ENCODE measurements at regions not wholly inside any gene's neighbourhood (a gene's known extent, or its start where the extent isn't known, plus 50 kb on each side); places are given as distances from the start of the nearest gene placed in this dataset.

GRCh38 chr5:124557761-124558160, 188.7 kb downstream of the ZNF608 start:
- DNase-seq (ENCODE audit: low read depth) = no peak
- TF ChIP-seq CTCF (IDR thresholded peaks at IDR 0.05; ENCODE audit: low read depth, low read length, missing control alignments) = no peak
- no peak overlapping the region for H3K4me3 ChIP-seq (ENCODE audit: low read depth, low read length)
- in situ Hi-C loops (cut with HindIII; ENCODE audit: low sequenced_read_pairs) = no loop called here

DNA sequence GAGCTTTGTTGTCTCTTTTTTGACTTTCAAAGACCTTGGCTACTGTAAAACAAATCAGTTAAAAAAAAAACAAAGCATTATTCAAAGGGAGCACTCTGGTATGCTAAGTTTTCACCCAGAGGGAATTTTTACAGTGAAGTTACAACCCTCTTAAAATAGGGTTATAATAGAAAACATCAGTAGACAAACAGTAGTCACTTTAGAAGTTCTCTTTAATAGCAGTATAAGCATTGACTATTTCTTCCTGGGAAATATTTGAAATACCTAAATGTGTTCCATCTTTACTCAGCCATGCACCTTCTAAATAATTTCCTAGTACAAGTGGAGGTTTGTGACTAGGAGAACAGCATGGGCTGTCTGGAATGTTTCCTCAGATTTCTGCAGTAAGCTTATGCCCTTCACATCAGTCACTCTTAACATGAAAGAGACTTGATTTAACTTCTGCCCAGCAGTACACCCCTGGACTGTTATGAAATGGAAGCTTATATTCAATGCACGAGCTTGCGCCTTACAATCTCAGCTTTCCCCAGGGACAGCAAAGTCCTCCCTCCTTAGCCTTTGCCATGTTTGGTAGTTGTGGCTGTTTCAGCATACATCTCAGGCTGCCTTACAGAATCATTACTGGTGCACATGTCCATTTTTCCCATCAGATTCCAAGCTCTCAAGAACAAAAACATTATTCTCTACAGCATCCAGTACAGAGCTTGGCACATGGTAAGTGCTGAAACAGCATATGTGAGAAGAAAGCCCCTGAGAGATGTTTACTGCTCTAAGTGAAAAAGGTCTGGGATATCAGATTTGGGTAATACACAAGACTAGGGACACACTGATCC, 191.5 kb downstream of the ZNF608 start:
- in situ Hi-C loops (cut with HindIII; ENCODE audit: low sequenced_read_pairs) = no loop called here
- no peak overlapping the region for H3K4me3 ChIP-seq (ENCODE audit: low read depth, low read length)
- no peak for TF ChIP-seq CTCF (IDR thresholded peaks at IDR 0.05; ENCODE audit: low read depth, low read length, missing control alignments)
- DNase-seq (ENCODE audit: low read depth) = no peak

DNA sequence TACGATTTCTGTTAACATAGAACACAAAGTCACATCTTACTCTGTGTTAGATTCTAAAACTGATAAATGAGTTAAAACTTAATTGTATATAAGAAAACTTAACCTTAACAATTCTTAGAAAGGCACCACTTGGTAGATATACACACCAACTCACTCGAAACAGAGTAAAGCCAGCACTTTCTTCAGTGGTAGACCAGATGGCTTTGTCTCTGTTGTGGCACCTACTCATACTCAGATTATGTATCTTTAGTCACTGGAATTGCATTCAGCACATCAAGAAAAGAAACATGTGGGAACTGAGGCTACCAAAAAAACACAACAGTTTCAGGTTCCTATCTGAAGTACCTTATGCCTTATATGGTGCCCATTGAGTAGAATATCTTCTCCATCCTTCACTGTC, 192.5 kb downstream of the ZNF608 start:
- DNase-seq (ENCODE audit: low read depth) = no peak
- TF ChIP-seq CTCF (IDR thresholded peaks at IDR 0.05; ENCODE audit: low read depth, low read length, missing control alignments) = no peak
- H3K4me3 ChIP-seq (ENCODE audit: low read depth, low read length) = no peak overlapping the region
- in situ Hi-C loops (cut with HindIII; ENCODE audit: low sequenced_read_pairs) = no loop called here

- no peak for TF ChIP-seq CTCF (IDR thresholded peaks at IDR 0.05; ENCODE audit: low read depth, low read length, missing control alignments)
- no peak overlapping the region for H3K4me3 ChIP-seq (ENCODE audit: low read depth, low read length)
- DNase-seq (ENCODE audit: low read depth) = no peak
- in situ Hi-C loops (cut with HindIII; ENCODE audit: low sequenced_read_pairs) = no loop called here
Measured at GRCh38 chr5:124552526-124552925, 193.9 kb downstream of the ZNF608 start.

GRCh38 chr5:124551939-124552279, 194.5 kb downstream of the ZNF608 start:
- H3K4me3 ChIP-seq (ENCODE audit: low read depth, low read length) = no peak overlapping the region
- DNase-seq (ENCODE audit: low read depth) = no peak
- no peak for TF ChIP-seq CTCF (IDR thresholded peaks at IDR 0.05; ENCODE audit: low read depth, low read length, missing control alignments)
- in situ Hi-C loops (cut with HindIII; ENCODE audit: low sequenced_read_pairs) = no loop called here

GRCh38 chr5:124550731-124551130, 195.7 kb downstream of the ZNF608 start:
- H3K4me3 ChIP-seq (ENCODE audit: low read depth, low read length) = no peak overlapping the region
- in situ Hi-C loops (cut with HindIII; ENCODE audit: low sequenced_read_pairs) = no loop called here
- no peak for DNase-seq (ENCODE audit: low read depth)
- no peak for TF ChIP-seq CTCF (IDR thresholded peaks at IDR 0.05; ENCODE audit: low read depth, low read length, missing control alignments)
